ENCODE measurements at regions not wholly inside any gene's neighbourhood (a gene's known extent, or its start where the extent isn't known, plus 50 kb on each side); places are given as distances from the start of the nearest gene placed in this dataset.

DNA sequence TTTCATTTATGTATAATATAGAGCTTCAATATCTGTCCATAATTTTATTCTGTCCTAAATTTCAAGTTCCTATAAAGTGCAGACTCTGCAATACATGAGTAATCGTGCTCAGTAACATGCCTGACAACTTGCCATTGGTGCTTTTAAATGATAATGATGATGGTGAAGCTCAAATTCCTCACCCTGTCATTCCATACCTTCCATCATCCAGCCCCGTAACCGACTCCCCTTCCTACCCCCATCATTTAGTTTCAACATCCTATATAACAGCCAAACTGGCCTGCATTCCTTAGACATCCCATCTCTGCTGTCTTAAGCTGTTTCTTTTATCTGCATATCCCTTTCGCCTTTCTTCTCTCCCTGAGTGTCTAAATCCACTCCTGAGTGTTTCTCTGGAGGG lies 67.2 kb upstream of the DLG1 start:
- H3K4me1 ChIP-seq (ENCODE audit: control insufficient read depth, insufficient read depth, low read length) = no peaks in the 10 kb centered on the region
- ChIA-PET CTCF (no interaction called here), POLR2A (no interaction called here)
- no peaks in the 10 kb centered on the region for H3K36me3 ChIP-seq (ENCODE audit: control insufficient read depth, insufficient read depth, low read length)
- ATAC-seq (no peak), DNase-seq (ENCODE audit: low read depth, low spot score) (no peak)
- intact Hi-C loops (cut with micrococcal nuclease; ENCODE audit: unreplicated experiment) = no loop called here
- in situ Hi-C loops (cut with HindIII; ENCODE audit: low pct_unique_long_range_greater_than_20kb, low sequenced_read_pairs) = no loop called here
- 0 out of 2 replicates have a peak, but pooled peaks cover under 1% of the 10 kb centered on the region for H3K9me3 ChIP-seq (ENCODE audit: control insufficient read depth, insufficient read depth, low read depth, low read length)
- no peak for TF ChIP-seq SIN3A (IDR thresholded peaks at IDR 0.05; ENCODE audit: borderline replicate concordance, insufficient read depth, low read depth, low read length)
- no peak overlapping the region for H3K27ac ChIP-seq (ENCODE audit: low read length)
- H3K4me3 ChIP-seq (ENCODE audit: low read depth in 2 of 2, low read length in 2 of 2) = no peak overlapping the region
- H3K27me3 ChIP-seq (ENCODE audit: control insufficient read depth, insufficient read depth, low read length) = no peaks in the 10 kb centered on the region
- no TSS peak for BruUV-seq (replicated peaks)

DNA sequence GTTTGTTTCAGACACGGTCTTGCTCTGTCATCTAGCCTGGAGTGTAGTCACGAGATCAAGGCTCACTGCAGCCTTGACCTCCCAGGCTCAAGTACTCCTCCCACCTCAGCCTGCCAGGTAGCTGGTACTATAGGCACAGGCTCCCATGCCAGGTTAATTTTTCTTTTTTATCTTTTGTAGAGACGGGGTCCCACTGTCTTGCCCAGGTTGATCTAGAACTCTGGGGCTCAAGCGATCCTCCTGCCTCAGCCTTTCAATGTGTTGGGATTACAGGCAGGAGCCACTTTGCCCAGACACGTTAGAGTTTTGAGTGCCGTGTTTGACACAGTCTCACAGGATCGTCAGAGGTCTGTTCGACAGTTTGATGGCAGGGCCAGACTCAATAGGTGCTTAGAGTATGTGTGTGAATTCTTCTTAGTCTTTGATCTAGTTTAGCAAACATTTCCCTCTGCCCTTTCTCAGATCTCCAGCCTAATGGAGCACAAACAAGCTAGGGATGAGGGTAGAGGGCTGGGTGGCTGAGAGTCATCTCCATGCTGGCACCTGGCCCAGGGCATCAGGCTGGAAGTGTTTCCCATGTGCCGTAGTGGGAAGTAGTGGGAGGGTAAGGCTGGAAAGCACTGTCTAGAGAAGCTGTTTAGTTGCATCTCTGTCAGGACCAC lies 66.1 kb upstream of the DLG1 start:
- ATAC-seq = no peak
- intact Hi-C loops (cut with micrococcal nuclease; ENCODE audit: unreplicated experiment) = no loop called here

More for the DNA sequence above, 66.1 kb upstream of the DLG1 start:
- Histone ChIP-seq H3K4me3 (ENCODE audit: low read depth in 2 of 2, low read length in 2 of 2) (no peak overlapping the region), H3K4me1 (ENCODE audit: control insufficient read depth, insufficient read depth, low read length) (no peaks in the 10 kb centered on the region), H3K9me3 (ENCODE audit: control insufficient read depth, insufficient read depth, low read depth, low read length) (peaks cover 7% of the 10 kb centered on the region; the same call in 1 of the 2 replicates), H3K27me3 (ENCODE audit: control insufficient read depth, insufficient read depth, low read length) (no peaks in the 10 kb centered on the region), H3K27ac (ENCODE audit: low read length) (no peak overlapping the region), H3K36me3 (ENCODE audit: control insufficient read depth, insufficient read depth, low read length) (no peaks in the 10 kb centered on the region)
- CTCF ChIA-PET = no interaction called here
- BruUV-seq (replicated peaks) = no TSS peak
- in situ Hi-C loops (cut with HindIII; ENCODE audit: low pct_unique_long_range_greater_than_20kb, low sequenced_read_pairs) = no loop called here
- POLR2A ChIA-PET = no interaction called here
- TF ChIP-seq SIN3A (IDR thresholded peaks at IDR 0.05; ENCODE audit: borderline replicate concordance, insufficient read depth, low read depth, low read length) (no peak), POLR2AphosphoS5 (IDR thresholded peaks at IDR 0.05; ENCODE audit: low read depth, low read length) (no peak), TCF7L2 (IDR thresholded peaks at IDR 0.05; ENCODE audit: low read depth, low read length) (no peak)
- TF ChIP-seq, protein P1, sequence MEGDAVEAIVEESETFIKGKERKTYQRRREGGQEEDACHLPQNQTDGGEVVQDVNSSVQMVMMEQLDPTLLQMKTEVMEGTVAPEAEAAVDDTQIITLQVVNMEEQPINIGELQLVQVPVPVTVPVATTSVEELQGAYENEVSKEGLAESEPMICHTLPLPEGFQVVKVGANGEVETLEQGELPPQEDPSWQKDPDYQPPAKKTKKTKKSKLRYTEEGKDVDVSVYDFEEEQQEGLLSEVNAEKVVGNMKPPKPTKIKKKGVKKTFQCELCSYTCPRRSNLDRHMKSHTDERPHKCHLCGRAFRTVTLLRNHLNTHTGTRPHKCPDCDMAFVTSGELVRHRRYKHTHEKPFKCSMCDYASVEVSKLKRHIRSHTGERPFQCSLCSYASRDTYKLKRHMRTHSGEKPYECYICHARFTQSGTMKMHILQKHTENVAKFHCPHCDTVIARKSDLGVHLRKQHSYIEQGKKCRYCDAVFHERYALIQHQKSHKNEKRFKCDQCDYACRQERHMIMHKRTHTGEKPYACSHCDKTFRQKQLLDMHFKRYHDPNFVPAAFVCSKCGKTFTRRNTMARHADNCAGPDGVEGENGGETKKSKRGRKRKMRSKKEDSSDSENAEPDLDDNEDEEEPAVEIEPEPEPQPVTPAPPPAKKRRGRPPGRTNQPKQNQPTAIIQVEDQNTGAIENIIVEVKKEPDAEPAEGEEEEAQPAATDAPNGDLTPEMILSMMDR (IDR thresholded peaks at IDR 0.05) = no peak
- TF ChIP-seq, protein P2, sequence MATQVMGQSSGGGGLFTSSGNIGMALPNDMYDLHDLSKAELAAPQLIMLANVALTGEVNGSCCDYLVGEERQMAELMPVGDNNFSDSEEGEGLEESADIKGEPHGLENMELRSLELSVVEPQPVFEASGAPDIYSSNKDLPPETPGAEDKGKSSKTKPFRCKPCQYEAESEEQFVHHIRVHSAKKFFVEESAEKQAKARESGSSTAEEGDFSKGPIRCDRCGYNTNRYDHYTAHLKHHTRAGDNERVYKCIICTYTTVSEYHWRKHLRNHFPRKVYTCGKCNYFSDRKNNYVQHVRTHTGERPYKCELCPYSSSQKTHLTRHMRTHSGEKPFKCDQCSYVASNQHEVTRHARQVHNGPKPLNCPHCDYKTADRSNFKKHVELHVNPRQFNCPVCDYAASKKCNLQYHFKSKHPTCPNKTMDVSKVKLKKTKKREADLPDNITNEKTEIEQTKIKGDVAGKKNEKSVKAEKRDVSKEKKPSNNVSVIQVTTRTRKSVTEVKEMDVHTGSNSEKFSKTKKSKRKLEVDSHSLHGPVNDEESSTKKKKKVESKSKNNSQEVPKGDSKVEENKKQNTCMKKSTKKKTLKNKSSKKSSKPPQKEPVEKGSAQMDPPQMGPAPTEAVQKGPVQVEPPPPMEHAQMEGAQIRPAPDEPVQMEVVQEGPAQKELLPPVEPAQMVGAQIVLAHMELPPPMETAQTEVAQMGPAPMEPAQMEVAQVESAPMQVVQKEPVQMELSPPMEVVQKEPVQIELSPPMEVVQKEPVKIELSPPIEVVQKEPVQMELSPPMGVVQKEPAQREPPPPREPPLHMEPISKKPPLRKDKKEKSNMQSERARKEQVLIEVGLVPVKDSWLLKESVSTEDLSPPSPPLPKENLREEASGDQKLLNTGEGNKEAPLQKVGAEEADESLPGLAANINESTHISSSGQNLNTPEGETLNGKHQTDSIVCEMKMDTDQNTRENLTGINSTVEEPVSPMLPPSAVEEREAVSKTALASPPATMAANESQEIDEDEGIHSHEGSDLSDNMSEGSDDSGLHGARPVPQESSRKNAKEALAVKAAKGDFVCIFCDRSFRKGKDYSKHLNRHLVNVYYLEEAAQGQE (IDR thresholded peaks at IDR 0.05; ENCODE audit: insufficient read depth in 1 of 2, low read depth in 2 of 2, low read length in 1 of 2) = no peak
- no peak for DNase-seq (ENCODE audit: low read depth, low spot score)

Measured in Panc1 (cell line).